ENCODE measurements at regions not wholly inside any gene's neighbourhood (a gene's known extent, or its start where the extent isn't known, plus 50 kb on each side); places are given as distances from the start of the nearest gene placed in this dataset.

DNA sequence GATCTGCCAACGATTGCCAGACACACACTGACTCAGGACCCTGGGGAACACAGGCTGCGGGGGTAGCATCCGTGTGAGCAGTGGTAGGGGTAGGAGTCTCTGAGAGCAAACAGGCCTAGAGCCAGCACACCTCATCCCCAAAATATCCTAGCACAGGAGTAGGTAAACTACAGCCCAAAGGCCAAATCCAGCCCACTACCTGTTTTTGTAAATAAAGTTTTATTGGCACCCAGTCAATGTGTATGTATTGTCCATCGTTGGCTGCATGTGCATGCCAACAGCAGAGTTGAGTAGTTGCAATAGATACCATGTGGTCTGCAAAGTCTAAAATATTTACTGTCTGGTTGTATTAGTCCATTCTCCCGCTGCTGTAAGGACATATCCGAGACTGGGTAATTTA lies 55.5 kb upstream of the GPRC5B start:
- TF ChIP-seq, protein P1, sequence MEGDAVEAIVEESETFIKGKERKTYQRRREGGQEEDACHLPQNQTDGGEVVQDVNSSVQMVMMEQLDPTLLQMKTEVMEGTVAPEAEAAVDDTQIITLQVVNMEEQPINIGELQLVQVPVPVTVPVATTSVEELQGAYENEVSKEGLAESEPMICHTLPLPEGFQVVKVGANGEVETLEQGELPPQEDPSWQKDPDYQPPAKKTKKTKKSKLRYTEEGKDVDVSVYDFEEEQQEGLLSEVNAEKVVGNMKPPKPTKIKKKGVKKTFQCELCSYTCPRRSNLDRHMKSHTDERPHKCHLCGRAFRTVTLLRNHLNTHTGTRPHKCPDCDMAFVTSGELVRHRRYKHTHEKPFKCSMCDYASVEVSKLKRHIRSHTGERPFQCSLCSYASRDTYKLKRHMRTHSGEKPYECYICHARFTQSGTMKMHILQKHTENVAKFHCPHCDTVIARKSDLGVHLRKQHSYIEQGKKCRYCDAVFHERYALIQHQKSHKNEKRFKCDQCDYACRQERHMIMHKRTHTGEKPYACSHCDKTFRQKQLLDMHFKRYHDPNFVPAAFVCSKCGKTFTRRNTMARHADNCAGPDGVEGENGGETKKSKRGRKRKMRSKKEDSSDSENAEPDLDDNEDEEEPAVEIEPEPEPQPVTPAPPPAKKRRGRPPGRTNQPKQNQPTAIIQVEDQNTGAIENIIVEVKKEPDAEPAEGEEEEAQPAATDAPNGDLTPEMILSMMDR (IDR thresholded peaks at IDR 0.05; ENCODE audit: control insufficient read depth, extremely low read depth, insufficient read depth), result no peak
- DNase-seq (ENCODE audit: low read depth), result no peak
- H3K4me3 ChIP-seq (ENCODE audit: low read depth, low read length), result no peak overlapping the region

GRCh38 chr16:19939553-19939952 lies 54.9 kb upstream of the GPRC5B start:
- DNase-seq (ENCODE audit: low read depth), result no peak
- no peak overlapping the region for H3K4me3 ChIP-seq (ENCODE audit: low read depth, low read length)
- TF ChIP-seq, protein P1 (IDR thresholded peaks at IDR 0.05; ENCODE audit: control insufficient read depth, extremely low read depth, insufficient read depth), result no peak

DNA sequence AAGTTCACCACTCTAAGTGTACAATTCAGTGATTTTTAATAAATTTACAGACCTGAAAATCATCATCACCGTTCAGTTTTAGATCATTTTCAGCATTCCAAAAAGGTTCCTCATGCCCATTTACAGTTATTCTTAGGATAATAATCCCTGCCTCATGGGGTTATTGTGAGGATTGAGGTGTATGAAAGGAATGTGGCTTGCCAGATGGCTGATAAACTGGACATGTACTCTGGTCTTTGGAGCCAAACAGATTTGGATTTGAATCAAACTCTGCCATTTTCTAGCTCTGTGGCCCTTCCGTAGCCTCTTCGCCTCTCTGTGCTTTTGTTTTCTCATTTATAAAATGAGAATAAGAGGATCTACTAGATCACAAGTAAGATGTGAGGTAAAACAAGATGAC lies 53.9 kb upstream of the GPRC5B start:
- TF ChIP-seq, protein P1 (IDR thresholded peaks at IDR 0.05; ENCODE audit: control insufficient read depth, extremely low read depth, insufficient read depth), result no peak
- DNase-seq (ENCODE audit: low read depth), result no peak
- H3K4me3 ChIP-seq (ENCODE audit: low read depth, low read length), result no peak overlapping the region

- no peak overlapping the region for H3K4me3 ChIP-seq (ENCODE audit: low read depth, low read length)
- DNase-seq (ENCODE audit: low read depth), result no peak
- TF ChIP-seq, protein P1 (IDR thresholded peaks at IDR 0.05; ENCODE audit: control insufficient read depth, extremely low read depth, insufficient read depth), result no peak
Measured at GRCh38 chr16:19936441-19936840, 51.8 kb upstream of the GPRC5B start.

- DNase-seq (ENCODE audit: low read depth), result no peak
Measured at GRCh38 chr16:19935694-19936093, 51.0 kb upstream of the GPRC5B start.

More at GRCh38 chr16:19935694-19936093, 51.0 kb upstream of the GPRC5B start:
- no peak overlapping the region for H3K4me3 ChIP-seq (ENCODE audit: low read depth, low read length)
- TF ChIP-seq, protein P1 (IDR thresholded peaks at IDR 0.05; ENCODE audit: control insufficient read depth, extremely low read depth, insufficient read depth), result no peak
